Motor neuron (in vitro differentiated cells): ENCODE measurements at regions not wholly inside any gene's neighbourhood (a gene's known extent, or its start where the extent isn't known, plus 50 kb on each side); places are given as distances from the start of the nearest gene placed in this dataset.
A peak's percentile ranks its signal among the peaks of the same experiment; 100 is the strongest.

Source experiments
- ATAC-seq, 8 experiments: fragments of 200-7000 bp; cut with Tn5 transposase; replicated peaks in 6 of 8; 2 replicates each; pipeline ENCODE4 v1.8.0; 2021; ENCODE audit warnings: mild to moderate bottlenecking in 8 of 8, moderate library complexity in 8 of 8
- H3K27ac ChIP-seq, 2 donors: fragments of 250-450 bp; sonication (Bioruptor Pico); 2 replicates each; pipeline ENCODE4 v1.9.0; 2021; ENCODE audit warnings: antibody characterized with exemption in 2 of 2, mild to moderate bottlenecking in 2 of 2, moderate library complexity in 1 of 2
- H3K4me1 ChIP-seq, 2 donors: fragments of 250-450 bp; sonication (Bioruptor Pico); replicated peaks in 1 of 2; 2 replicates each; pipeline ENCODE4 v1.6.1; 2021; ENCODE audit warnings: antibody characterized with exemption in 2 of 2, mild to moderate bottlenecking in 2 of 2, moderate library complexity in 1 of 2
- H3K4me3 ChIP-seq, 5 donors: fragments of 250-450 bp; sonication (Bioruptor Pico); 2 replicates each; pipeline ENCODE4 v1.9.0; 2021; ENCODE audit warnings: antibody characterized with exemption in 5 of 5, mild to moderate bottlenecking in 5 of 5, moderate library complexity in 4 of 5
- WGBS, 10 experiments: fragments of 450-650 bp; shearing (Covaris generic); methylation state at CpG; one replicate each; pipeline ENCODE4 v1.0.0; 2022; 5-methylcytosine and 5-hydroxymethylcytosine counted together
- in situ Hi-C, 9 experiments: fragments of 400-800 bp; cut with MboI; loops; one replicate each; pipeline ENCODE4 v1.15.0; 2021; ENCODE audit warnings: low sequenced_read_pairs in 9 of 9, low pct_unique_long_range_greater_than_20kb in 2 of 9; ENCODE audit not compliant: unreplicated experiment in 9 of 9

DNA sequence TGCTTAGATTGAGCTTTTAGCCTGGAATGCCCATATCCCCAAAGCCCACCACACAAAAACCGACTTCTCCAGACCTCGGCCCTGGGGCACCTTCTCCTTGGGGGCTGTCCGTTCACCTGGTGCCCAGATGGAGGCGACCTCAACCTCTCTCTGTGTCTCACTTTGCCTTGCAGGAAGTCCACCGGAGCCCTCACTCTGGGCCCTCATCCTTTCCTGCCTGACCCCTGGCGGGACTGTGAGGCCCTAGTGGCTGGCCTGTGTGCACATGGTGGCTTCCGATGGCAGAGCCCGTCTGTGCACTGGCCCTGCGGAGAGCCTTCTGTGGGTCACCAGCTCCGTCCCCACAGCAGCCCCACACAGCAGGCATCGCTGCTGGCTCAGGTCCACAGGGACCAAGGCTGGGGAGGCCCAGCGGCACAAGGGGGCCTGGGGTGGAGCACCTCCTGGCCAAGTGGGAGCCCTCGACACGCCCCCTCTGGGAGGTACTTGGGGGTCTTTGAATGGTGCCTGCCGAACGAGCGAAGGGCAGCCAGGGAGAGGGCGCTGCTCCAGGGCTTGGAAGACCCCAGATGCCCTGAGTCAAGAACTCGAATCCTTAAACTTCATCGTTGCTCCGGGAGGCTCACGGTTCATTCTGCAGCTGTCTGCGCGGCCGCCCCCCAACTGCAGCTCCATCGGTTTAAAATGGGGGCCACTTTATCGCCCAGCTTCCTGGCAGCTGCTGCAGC, 97.2 kb upstream of the ADRA2C start:
- H3K4me1 ChIP-seq: peaks cover 0 to 4% of the 10 kb centered on the region in 2 donors
- 33 to 100% (median 95%) methylated on average over 1 to 7 of the region's 27 CpGs; no CpG with 5 or more reads in 6 of the 10 experiments for WGBS, 10 experiments
- in situ Hi-C loops: no loop called here
- H3K27ac ChIP-seq: no peak overlapping the region
- H3K4me3 ChIP-seq: no peak overlapping the region
- no peak for ATAC-seq

DNA sequence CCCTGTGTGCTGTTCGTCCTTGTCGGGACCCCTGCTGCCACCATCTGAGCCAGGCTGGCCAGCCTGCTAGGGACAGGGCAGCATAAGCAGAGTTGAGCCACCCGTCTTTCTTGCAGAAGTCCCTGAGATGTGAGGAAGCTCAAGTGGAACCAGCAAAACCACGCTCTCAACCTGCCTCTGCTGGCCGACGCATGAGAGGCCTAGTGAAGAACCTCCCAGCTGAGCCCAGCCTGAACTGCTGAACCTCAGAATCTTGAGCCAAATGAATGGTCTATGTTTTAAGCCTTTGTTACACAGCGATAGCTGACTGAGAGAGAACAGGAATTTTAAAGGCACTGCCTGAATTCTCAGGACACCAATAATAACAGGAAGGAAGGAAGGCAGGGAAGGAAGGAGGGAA, 98.9 kb upstream of the ADRA2C start:
- 36 to 100% (median 69%) methylated on average over 1 to 6 of the region's 7 CpGs; no CpG with 5 or more reads in 1 of the 10 experiments for WGBS, 10 experiments
- Histone ChIP-seq H3K27ac (no peak overlapping the region), H3K4me3 (no peak overlapping the region), H3K4me1 (peaks cover 0 to 4% of the 10 kb centered on the region in 2 donors)
- in situ Hi-C loops: no loop called here
- no peak for ATAC-seq

DNA sequence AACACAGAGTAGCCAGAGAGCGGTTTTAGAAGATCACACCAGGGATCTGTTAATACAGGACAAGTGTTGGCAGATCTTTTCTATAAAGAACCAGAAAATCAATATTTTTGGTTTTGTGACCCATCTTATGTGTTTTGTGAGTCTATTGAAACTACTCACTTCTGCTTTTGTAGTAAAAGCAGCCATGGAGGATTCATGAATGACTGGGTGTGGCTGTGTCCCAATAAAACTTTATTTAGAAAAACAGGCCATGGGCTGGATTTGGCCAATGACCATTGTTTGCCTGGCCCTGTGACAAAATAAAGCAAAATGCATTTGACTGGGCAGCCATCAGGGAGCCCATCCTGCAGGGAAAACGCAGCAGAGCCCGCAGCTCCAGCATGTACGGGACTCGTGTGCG, 99.9 kb upstream of the ADRA2C start:
- Histone ChIP-seq H3K4me1 (peaks cover 0 to 10% of the 10 kb centered on the region in 2 donors), H3K4me3 (no peak overlapping the region), H3K27ac (no peak overlapping the region)
- in situ Hi-C loops: no loop called here
- ATAC-seq: no peak
- WGBS, 10 experiments: 60 to 100% (median 92%) methylated on average over 1 to 5 of the region's 6 CpGs; no CpG with 5 or more reads in 1 of the 10 experiments

DNA sequence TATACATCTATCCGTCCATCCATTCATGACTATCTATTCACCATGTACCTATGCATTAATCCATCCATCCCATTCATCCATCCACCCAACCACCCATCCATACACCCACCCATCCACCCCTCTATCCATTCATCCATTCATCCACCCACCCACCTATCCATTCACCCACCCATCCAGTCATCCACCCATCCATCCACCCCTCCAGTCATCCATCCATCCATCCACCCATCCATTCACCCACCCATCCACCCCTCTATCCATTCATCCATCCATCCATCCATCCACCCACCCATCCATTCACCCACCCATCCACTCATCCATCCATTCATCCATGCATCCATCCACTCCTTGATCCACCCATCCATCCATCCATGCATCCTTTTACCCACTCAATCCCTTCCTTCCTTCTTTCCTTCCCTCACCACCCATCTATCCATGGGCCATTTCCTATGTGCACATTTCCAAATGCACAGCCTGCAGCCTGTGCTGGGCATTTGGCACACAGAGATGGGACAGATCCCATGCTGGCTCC, 100.8 kb upstream of the ADRA2C start:
- in situ Hi-C loops: no loop called here
- no peak for ATAC-seq
- WGBS, 10 experiments: 20 to 40% methylated on average over 1 of the region's 1 CpG; no CpG with 5 or more reads in 8 of the 10 experiments

DNA sequence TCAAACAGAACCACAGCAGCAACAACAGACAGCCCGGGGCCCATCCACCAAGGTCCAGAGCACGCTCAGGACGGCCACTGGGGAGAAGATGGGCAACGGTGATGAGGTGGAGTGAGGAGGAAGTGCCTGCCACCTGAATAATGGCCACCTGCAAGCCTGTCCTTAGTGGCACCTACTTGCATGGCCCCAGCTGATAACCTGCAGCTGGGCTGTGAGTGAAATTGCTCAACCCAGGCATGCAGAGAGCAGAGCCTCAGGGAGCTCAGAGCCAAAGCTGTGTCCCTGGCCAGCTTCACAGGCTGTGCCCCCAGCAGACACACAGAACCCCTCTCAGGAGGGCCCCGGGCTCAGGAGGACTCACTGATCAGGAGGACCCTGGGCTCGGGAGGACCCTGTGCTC, 102.4 kb upstream of the ADRA2C start:
- 59 to 83% (median 75%) methylated on average over 1 to 5 of the region's 6 CpGs; no CpG with 5 or more reads in 7 of the 10 experiments for WGBS, 10 experiments
- no peak overlapping the region for H3K4me3 ChIP-seq
- H3K4me1 ChIP-seq: peaks cover 7 to 22% of the 10 kb centered on the region in 2 donors
- in situ Hi-C loops: no loop called here
- H3K27ac ChIP-seq: no peak overlapping the region
- no peak for ATAC-seq

More for the DNA sequence above, 100.8 kb upstream of the ADRA2C start:
- peaks cover 1 to 18% of the 10 kb centered on the region in 2 donors for H3K4me1 ChIP-seq
- H3K4me3 ChIP-seq: no peak overlapping the region
- H3K27ac ChIP-seq: no peak overlapping the region

DNA sequence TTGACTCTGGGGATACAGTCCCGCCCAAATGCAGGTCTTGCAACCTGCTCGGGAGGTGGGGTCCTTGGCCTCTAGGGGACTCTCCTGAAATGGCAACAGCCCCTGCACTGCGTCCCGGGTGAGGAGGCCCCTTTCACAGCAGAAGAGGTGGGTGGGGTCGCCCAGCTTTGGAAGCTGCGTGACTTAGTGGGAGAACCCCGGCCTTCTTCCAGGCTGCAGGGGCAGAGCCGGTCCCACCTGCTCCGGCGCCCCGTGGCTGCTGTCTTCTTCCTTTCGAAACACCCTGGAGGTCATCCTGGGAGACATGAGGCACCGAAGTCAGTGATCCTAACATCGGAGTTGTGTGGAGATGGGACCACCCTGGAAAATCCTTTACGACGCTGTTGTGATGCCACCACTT, 103.7 kb upstream of the ADRA2C start:
- no peak for ATAC-seq
- in situ Hi-C loops: no loop called here
- no peak overlapping the region for H3K27ac ChIP-seq
- H3K4me3 ChIP-seq: no peak overlapping the region
- 33 to 100% (median 90%) methylated on average over 1 to 7 of the region's 16 CpGs; no CpG with 5 or more reads in 5 of the 10 experiments for WGBS, 10 experiments
- peaks cover 9 to 22% of the 10 kb centered on the region in 2 donors for H3K4me1 ChIP-seq

DNA sequence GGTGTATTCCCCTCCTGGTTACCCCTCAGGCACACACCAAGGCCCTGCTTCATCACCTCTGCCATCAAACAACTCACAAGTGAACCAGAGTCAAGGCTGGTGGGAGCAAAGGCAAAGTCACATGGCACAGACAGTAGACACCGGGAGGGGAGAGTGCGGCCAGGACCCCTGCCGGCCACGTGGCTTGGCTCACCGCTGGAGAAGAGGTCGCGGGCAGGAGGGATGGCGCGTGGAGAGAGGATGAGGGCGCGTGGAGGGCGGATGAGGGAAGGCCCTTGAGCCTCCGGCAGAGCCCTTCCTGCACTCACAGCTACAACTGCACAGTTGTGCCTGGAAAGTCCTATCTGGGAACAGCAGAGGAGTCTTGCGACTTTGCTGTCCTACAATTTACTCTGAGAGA, 104.2 kb upstream of the ADRA2C start:
- Histone ChIP-seq H3K4me1 (peaks cover 14 to 27% of the 10 kb centered on the region in 2 donors), H3K27ac (no peak overlapping the region), H3K4me3 (no peak overlapping the region)
- 76 to 100% methylated on average over 1 to 10 of the region's 14 CpGs; no CpG with 5 or more reads in 8 of the 10 experiments for WGBS, 10 experiments
- in situ Hi-C loops: no loop called here
- no peak for ATAC-seq

DNA sequence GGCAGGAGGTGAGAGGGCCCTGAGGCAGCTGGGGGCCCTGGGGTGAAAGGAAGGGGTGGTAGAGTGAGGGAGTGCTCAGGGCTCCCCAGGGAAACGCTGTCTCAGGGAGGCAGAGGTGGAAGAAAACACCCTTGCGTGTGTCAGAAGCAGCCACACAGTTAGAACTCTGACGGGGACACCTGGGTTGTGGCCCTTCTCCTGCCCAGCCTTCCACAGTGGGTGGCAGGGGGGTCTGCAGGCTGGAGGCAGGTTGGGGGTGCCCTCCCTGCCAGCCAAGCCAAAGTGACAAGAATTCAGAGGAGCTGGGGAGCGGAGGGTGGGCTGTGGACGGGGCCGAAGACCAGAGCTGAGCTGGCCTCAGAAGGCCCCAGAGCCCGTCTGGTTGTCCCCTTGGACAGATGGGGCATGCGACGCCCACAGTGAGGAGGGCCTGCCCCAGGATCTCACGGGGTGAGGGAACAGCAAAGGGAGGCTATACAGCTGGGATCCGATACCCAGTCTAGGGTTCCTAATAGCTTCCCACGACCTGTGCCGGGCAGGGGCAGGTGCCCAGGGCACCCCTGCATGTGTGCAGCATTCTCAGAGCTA, 105.2 kb upstream of the ADRA2C start:
- no peak for ATAC-seq
- H3K27ac ChIP-seq: no peak overlapping the region
- WGBS, 10 experiments: 56 to 100% (median 82%) methylated on average over 2 to 3 of the region's 13 CpGs; no CpG with 5 or more reads in 6 of the 10 experiments
- H3K4me1 ChIP-seq: peaks cover 23 to 35% of the 10 kb centered on the region in 2 donors
- in situ Hi-C loops: no loop called here
- no peak overlapping the region for H3K4me3 ChIP-seq

DNA sequence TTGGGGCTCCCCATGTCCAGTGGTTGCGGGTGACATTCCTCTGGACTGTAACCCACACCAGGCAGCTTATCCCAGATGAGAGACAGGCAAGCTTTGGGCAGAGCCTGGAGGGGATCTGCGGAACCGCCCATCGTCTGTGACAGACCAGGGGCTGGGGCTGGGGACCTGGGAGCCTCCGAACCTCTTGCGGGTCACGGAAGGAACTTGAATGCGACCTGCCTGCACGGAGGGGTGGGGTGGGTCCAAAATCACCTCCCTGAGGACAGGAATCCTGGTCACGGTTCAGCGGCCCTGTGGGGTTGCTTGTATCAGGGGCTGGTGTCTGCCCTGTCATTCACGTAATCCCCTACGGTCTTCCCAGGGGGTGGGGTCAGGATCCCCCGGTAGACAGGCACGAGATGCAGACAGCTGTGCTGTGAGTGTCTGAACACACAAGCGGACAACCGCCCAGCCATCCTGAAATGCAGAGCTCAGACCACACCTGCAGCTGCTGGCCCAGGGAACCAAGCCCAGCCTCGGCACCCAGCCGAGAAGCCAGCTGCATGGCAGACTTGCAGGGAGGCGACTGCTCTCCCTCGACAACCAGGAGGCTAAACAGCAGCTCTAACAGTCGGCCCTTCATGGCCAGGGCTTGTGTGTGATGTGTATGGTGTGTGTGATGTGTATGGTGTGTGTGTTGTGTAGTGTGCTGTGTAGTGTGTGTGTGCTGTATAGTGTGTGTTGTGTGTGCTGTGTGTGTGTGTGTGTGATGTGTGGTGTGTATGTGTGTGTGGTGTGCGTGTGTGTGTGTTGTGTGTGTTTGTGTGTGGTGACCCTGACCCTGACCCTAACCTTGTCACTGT, 105.9 kb upstream of the ADRA2C start:
- H3K4me1 ChIP-seq: peaks cover 25 to 40% of the 10 kb centered on the region in 2 donors
- 0 to 100% (median 58%) methylated on average over 1 to 7 of the region's 23 CpGs; no CpG with 5 or more reads in 3 of the 10 experiments for WGBS, 10 experiments
- no peak overlapping the region for H3K4me3 ChIP-seq
- ATAC-seq: peak; percentile 25 to 95 (median 49)
- in situ Hi-C loops: no loop called here
- no peak overlapping the region for H3K27ac ChIP-seq

DNA sequence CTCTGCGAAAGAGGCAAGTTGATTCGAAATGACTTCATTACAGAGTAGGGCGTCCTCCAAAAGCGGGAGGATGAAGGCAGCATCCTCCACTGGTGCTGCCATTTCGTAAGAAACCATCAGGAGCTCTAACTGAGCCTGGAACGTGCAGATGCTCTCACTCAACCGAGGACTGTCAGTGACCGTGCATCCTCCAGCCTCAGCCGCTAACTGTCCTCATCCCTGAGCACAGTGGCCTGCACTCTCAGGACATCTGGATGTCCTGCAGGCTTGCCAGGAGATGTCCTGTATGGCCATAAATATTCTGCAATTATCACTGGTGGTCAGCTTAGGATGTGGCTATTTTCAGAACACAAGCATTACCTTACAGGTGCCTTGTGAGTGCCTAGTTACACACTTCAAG, 107.1 kb upstream of the ADRA2C start:
- H3K27ac ChIP-seq: no peak overlapping the region
- peak in 4 of 8 experiments; percentile 16 to 25 (median 24) for ATAC-seq
- peaks cover 25 to 40% of the 10 kb centered on the region in 2 donors for H3K4me1 ChIP-seq
- no peak overlapping the region for H3K4me3 ChIP-seq
- in situ Hi-C loops: no loop called here
- 61 to 93% (median 83%) methylated on average over 1 to 9 of the region's 9 CpGs; no CpG with 5 or more reads in 4 of the 10 experiments for WGBS, 10 experiments

DNA sequence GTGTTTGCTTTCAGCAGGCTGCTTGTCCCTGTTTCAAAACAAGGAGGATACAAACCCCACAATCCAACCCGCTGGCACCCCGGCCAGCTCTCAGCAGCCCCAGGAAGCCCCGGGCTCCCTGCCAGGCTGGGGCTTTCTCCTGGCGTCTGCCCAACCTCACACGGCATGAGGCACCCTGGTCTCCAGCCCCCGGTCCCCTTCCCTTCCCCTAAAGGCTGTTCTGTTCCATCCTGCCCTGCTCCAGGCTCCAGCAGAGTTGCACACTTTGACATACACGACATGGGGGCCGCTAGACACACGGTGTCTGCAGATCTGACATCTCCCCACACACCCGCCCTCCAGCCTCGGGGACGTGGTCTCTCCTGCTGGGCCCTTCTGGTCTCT, 107.7 kb upstream of the ADRA2C start:
- no peak for ATAC-seq
- in situ Hi-C loops: no loop called here
- H3K27ac ChIP-seq: no peak overlapping the region
- WGBS, 10 experiments: 60 to 80% (median 73%) methylated on average over 1 to 3 of the region's 12 CpGs; no CpG with 5 or more reads in 7 of the 10 experiments
- peaks cover 25 to 40% of the 10 kb centered on the region in 2 donors for H3K4me1 ChIP-seq
- H3K4me3 ChIP-seq: no peak overlapping the region

DNA sequence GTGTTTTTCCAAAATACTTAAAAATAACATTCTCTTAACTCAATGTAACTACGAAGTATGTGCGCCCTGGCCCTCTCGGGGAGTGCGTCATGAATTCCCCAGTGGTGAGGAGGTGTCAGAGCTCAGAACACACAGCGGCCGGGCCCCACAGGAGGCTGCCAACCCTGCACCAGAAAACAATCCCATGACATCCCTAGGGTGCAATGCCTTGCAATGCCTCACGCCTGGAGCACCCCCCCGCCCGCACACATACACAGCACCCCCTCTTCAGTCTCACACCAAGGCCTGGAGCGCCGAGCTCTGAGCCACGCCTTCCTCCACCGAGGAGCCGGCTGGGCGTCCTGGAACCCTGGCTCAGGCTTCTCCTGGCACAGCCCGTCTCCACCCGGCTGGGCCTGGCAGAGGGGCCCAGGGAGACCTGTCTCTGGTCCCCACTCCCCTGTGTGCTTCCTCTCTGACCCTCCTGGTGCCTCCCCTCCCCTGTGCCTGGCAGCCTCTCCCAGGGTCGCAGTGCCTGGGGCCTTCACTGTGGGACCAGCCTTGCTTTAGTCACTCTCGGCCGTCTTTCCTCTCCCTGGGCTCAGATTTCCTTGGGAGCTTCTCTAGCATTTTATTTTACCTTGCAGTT, 108.2 kb upstream of the ADRA2C start:
- H3K27ac ChIP-seq: no peak overlapping the region
- 33 to 100% methylated on average over 1 to 5 of the region's 20 CpGs; no CpG with 5 or more reads in 8 of the 10 experiments for WGBS, 10 experiments
- in situ Hi-C loops: no loop called here
- H3K4me1 ChIP-seq: peaks cover 25 to 40% of the 10 kb centered on the region in 2 donors
- ATAC-seq: peak in 4 of 8 experiments; percentile 3 to 15 (median 8)
- H3K4me3 ChIP-seq: no peak overlapping the region
